ENCODE measurements at regions not wholly inside any gene's neighbourhood (a gene's known extent, or its start where the extent isn't known, plus 50 kb on each side); places are given as distances from the start of the nearest gene placed in this dataset.

- WGBS, 2 donors: 71 to 79% methylated on average over 6 of the region's 6 CpGs
- no peak for DNase-seq (ENCODE audit: low spot score in 2 of 2)
- TF ChIP-seq POLR2A (IDR thresholded peaks at IDR 0.05): no peak
- H3K4me3 ChIP-seq (ENCODE audit: low read depth, poor library complexity, severe bottlenecking): no peak overlapping the region
- intact Hi-C loops (cut with DNase I; ENCODE audit: low total_unique reads): no loop called here
Observed at GRCh38 chr4:53716471-53717063, 125.3 kb upstream of the LNX1 start.

- no peak overlapping the region for H3K4me3 ChIP-seq (ENCODE audit: low read depth, poor library complexity, severe bottlenecking)
- intact Hi-C loops (cut with DNase I; ENCODE audit: low total_unique reads): no loop called here
- DNase-seq (ENCODE audit: low spot score in 2 of 2): no peak
- TF ChIP-seq POLR2A (IDR thresholded peaks at IDR 0.05): no peak
- TF ChIP-seq, protein P1, sequence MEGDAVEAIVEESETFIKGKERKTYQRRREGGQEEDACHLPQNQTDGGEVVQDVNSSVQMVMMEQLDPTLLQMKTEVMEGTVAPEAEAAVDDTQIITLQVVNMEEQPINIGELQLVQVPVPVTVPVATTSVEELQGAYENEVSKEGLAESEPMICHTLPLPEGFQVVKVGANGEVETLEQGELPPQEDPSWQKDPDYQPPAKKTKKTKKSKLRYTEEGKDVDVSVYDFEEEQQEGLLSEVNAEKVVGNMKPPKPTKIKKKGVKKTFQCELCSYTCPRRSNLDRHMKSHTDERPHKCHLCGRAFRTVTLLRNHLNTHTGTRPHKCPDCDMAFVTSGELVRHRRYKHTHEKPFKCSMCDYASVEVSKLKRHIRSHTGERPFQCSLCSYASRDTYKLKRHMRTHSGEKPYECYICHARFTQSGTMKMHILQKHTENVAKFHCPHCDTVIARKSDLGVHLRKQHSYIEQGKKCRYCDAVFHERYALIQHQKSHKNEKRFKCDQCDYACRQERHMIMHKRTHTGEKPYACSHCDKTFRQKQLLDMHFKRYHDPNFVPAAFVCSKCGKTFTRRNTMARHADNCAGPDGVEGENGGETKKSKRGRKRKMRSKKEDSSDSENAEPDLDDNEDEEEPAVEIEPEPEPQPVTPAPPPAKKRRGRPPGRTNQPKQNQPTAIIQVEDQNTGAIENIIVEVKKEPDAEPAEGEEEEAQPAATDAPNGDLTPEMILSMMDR (IDR thresholded peaks at IDR 0.05): no peak
Observed at GRCh38 chr4:53716011-53716410, 124.7 kb upstream of the LNX1 start.

GRCh38 chr4:53714236-53715140 is 123.2 kb upstream of the LNX1 start:
- no peak for TF ChIP-seq POLR2A (IDR thresholded peaks at IDR 0.05)
- TF ChIP-seq, protein P1 (IDR thresholded peaks at IDR 0.05): no peak
- intact Hi-C loops (cut with DNase I; ENCODE audit: low total_unique reads): no loop called here
- 35 to 39% methylated on average over 6 of the region's 6 CpGs for WGBS, 2 donors
- no peak overlapping the region for H3K4me3 ChIP-seq (ENCODE audit: low read depth, poor library complexity, severe bottlenecking)
- DNase-seq (ENCODE audit: low spot score in 2 of 2): no peak

- TF ChIP-seq, protein P1 (IDR thresholded peaks at IDR 0.05): no peak
- TF ChIP-seq POLR2A (IDR thresholded peaks at IDR 0.05): no peak
- intact Hi-C loops (cut with DNase I; ENCODE audit: low total_unique reads): no loop called here
- no peak for DNase-seq (ENCODE audit: low spot score in 2 of 2)
- no peak overlapping the region for H3K4me3 ChIP-seq (ENCODE audit: low read depth, poor library complexity, severe bottlenecking)
Observed at GRCh38 chr4:53713767-53714166, 122.5 kb upstream of the LNX1 start.

GRCh38 chr4:53713296-53713695 is 122.0 kb upstream of the LNX1 start:
- intact Hi-C loops (cut with DNase I; ENCODE audit: low total_unique reads): no loop called here
- 88 to 91% methylated on average over 3 of the region's 3 CpGs for WGBS, 2 donors
- H3K4me3 ChIP-seq (ENCODE audit: low read depth, poor library complexity, severe bottlenecking): no peak overlapping the region
- DNase-seq (ENCODE audit: low spot score in 2 of 2): no peak
- TF ChIP-seq, protein P1 (IDR thresholded peaks at IDR 0.05): no peak
- no peak for TF ChIP-seq POLR2A (IDR thresholded peaks at IDR 0.05)

- intact Hi-C loops (cut with DNase I; ENCODE audit: low total_unique reads): no loop called here
- DNase-seq (ENCODE audit: low spot score in 2 of 2): no peak
- TF ChIP-seq POLR2A (IDR thresholded peaks at IDR 0.05): no peak
- TF ChIP-seq, protein P1 (IDR thresholded peaks at IDR 0.05): no peak
- 72 to 79% methylated on average over 8 of the region's 8 CpGs for WGBS, 2 donors
- H3K4me3 ChIP-seq (ENCODE audit: low read depth, poor library complexity, severe bottlenecking): no peak overlapping the region
Observed at GRCh38 chr4:53712408-53713020, 121.2 kb upstream of the LNX1 start.

All from lower leg skin (tissue), 4 donors.